ENCODE measurements at regions not wholly inside any gene's neighbourhood (a gene's known extent, or its start where the extent isn't known, plus 50 kb on each side); places are given as distances from the start of the nearest gene placed in this dataset.

DNA sequence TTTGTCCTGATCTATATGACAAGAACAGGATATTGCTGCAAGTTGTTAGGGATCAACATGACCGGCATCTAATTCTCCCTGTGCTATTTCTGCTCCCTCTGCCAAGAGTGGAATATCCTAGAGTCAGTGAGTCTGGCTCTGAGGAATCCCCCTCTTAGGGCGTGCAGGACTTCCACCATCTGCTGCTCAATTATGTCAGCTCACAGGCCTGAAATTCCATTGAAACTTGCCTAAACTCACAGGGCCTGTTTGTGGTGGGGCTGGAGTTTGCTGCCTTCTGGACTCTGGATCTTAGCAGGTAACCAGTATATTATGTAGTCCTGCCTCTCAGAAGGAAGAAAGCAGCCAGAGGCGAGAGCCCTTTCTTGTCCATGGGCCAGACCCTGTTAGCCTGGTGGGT lies 323.0 kb downstream of the TSN start:
- Histone ChIP-seq H3K27ac (no peak overlapping the region), H3K4me3 (no peak overlapping the region), H3K27me3 (no peaks in the 10 kb centered on the region), H3K9me3 (no peaks in the 10 kb centered on the region), H3K36me3 (no peaks in the 10 kb centered on the region), H3K4me1 (ENCODE audit: insufficient read depth) (no peaks in the 10 kb centered on the region)
- DNase-seq, result no peak
- 68 to 77% (median 74%) methylated on average over 3 of the region's 3 CpGs for WGBS, 3 donors
- TF ChIP-seq EP300 (IDR thresholded peaks at IDR 0.05) (no peak), POLR2A (IDR thresholded peaks at IDR 0.05) (no peak), CTCF (IDR thresholded peaks at IDR 0.05) (no peak)
- intact Hi-C loops (cut with DNase I), result no loop called here

GRCh38 chr2:122079844-122080243 lies 324.4 kb downstream of the TSN start:
- Histone ChIP-seq H3K27me3 (no peaks in the 10 kb centered on the region), H3K9me3 (no peaks in the 10 kb centered on the region), H3K27ac (no peak overlapping the region), H3K36me3 (no peaks in the 10 kb centered on the region), H3K4me1 (ENCODE audit: insufficient read depth) (no peaks in the 10 kb centered on the region), H3K4me3 (no peak overlapping the region)
- intact Hi-C loops (cut with DNase I), result no loop called here
- DNase-seq, result no peak
- TF ChIP-seq POLR2A (IDR thresholded peaks at IDR 0.05), result no peak
- no peak for TF ChIP-seq EP300 (IDR thresholded peaks at IDR 0.05)
- no peak for TF ChIP-seq CTCF (IDR thresholded peaks at IDR 0.05)
- 87 to 91% (median 88%) methylated on average over 3 of the region's 3 CpGs for WGBS, 3 donors

GRCh38 chr2:122080316-122080715 lies 324.9 kb downstream of the TSN start:
- Histone ChIP-seq H3K4me1 (ENCODE audit: insufficient read depth) (no peaks in the 10 kb centered on the region), H3K4me3 (no peak overlapping the region), H3K27me3 (no peaks in the 10 kb centered on the region), H3K36me3 (no peaks in the 10 kb centered on the region), H3K9me3 (no peaks in the 10 kb centered on the region), H3K27ac (no peak overlapping the region)
- no peak for TF ChIP-seq POLR2A (IDR thresholded peaks at IDR 0.05)
- no peak for TF ChIP-seq CTCF (IDR thresholded peaks at IDR 0.05)
- no peak for TF ChIP-seq EP300 (IDR thresholded peaks at IDR 0.05)
- DNase-seq, result no peak
- WGBS, 3 donors, result 32 to 51% (median 35%) methylated on average over 4 of the region's 4 CpGs
- intact Hi-C loops (cut with DNase I), result no loop called here

GRCh38 chr2:122080871-122081270 lies 325.4 kb downstream of the TSN start:
- H3K4me1 ChIP-seq (ENCODE audit: insufficient read depth), result no peaks in the 10 kb centered on the region
- no peaks in the 10 kb centered on the region for H3K36me3 ChIP-seq
- no peaks in the 10 kb centered on the region for H3K27me3 ChIP-seq
- no peak for DNase-seq
- intact Hi-C loops (cut with DNase I), result no loop called here
- no peak overlapping the region for H3K4me3 ChIP-seq
- no peak overlapping the region for H3K27ac ChIP-seq
- TF ChIP-seq CTCF (IDR thresholded peaks at IDR 0.05) (no peak), POLR2A (IDR thresholded peaks at IDR 0.05) (no peak), EP300 (IDR thresholded peaks at IDR 0.05) (no peak)
- 13 to 31% (median 22%) methylated on average over 2 of the region's 2 CpGs for WGBS, 3 donors
- no peaks in the 10 kb centered on the region for H3K9me3 ChIP-seq

GRCh38 chr2:122081751-122082150 lies 326.3 kb downstream of the TSN start:
- no peak for TF ChIP-seq CTCF (IDR thresholded peaks at IDR 0.05)
- TF ChIP-seq POLR2A (IDR thresholded peaks at IDR 0.05), result no peak
- TF ChIP-seq EP300 (IDR thresholded peaks at IDR 0.05), result no peak
- H3K4me1 ChIP-seq (ENCODE audit: insufficient read depth), result no peaks in the 10 kb centered on the region
- no peaks in the 10 kb centered on the region for H3K9me3 ChIP-seq
- no peaks in the 10 kb centered on the region for H3K27me3 ChIP-seq
- intact Hi-C loops (cut with DNase I), result no loop called here
- no peaks in the 10 kb centered on the region for H3K36me3 ChIP-seq
- H3K27ac ChIP-seq, result no peak overlapping the region
- 68 to 74% (median 70%) methylated on average over 3 of the region's 3 CpGs for WGBS, 3 donors
- H3K4me3 ChIP-seq, result no peak overlapping the region
- DNase-seq, result no peak

All from ovary (tissue), 7 donors.